ENCODE measurements at regions not wholly inside any gene's neighbourhood (a gene's known extent, or its start where the extent isn't known, plus 50 kb on each side); places are given as distances from the start of the nearest gene placed in this dataset.

DNA sequence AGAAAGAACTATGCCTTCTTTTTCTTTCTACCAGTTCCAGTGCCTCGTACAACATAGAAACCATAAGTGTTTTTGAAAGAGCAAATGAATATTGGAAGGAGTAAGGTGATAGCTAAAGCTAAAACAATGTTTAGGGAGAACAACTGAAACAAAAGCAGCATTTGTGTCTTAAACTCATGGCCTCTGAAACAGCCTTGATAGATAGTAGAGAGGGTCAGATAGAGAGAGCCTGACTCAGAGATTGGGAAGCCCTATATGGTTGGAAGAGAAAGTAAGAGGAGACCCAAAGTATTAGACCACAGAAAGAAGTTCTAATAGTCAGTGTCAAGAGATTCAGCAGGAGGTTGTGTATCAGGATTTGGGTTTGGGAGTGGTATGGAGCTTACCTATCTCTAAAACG lies 79.6 kb upstream of the IFNG-AS1 start:
- TF ChIP-seq POLR2AphosphoS5 (IDR thresholded peaks at IDR 0.05; ENCODE audit: low read depth, low read length) (no peak), TAF1 (IDR thresholded peaks at IDR 0.05; ENCODE audit: borderline replicate concordance, insufficient read depth, low read length) (no peak), FOXP2 (optimal IDR thresholded peaks at IDR 0.05; ENCODE audit: borderline replicate concordance, extremely low read depth, extremely low read length, insufficient read depth) (no peak)
- TF ChIP-seq, protein P1, sequence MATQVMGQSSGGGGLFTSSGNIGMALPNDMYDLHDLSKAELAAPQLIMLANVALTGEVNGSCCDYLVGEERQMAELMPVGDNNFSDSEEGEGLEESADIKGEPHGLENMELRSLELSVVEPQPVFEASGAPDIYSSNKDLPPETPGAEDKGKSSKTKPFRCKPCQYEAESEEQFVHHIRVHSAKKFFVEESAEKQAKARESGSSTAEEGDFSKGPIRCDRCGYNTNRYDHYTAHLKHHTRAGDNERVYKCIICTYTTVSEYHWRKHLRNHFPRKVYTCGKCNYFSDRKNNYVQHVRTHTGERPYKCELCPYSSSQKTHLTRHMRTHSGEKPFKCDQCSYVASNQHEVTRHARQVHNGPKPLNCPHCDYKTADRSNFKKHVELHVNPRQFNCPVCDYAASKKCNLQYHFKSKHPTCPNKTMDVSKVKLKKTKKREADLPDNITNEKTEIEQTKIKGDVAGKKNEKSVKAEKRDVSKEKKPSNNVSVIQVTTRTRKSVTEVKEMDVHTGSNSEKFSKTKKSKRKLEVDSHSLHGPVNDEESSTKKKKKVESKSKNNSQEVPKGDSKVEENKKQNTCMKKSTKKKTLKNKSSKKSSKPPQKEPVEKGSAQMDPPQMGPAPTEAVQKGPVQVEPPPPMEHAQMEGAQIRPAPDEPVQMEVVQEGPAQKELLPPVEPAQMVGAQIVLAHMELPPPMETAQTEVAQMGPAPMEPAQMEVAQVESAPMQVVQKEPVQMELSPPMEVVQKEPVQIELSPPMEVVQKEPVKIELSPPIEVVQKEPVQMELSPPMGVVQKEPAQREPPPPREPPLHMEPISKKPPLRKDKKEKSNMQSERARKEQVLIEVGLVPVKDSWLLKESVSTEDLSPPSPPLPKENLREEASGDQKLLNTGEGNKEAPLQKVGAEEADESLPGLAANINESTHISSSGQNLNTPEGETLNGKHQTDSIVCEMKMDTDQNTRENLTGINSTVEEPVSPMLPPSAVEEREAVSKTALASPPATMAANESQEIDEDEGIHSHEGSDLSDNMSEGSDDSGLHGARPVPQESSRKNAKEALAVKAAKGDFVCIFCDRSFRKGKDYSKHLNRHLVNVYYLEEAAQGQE (IDR thresholded peaks at IDR 0.05; ENCODE audit: insufficient read depth in 1 of 2, low read depth in 2 of 2, low read length in 2 of 2) = no peak
